DND-41 (cell line): ENCODE measurements at regions not wholly inside any gene's neighbourhood (a gene's known extent, or its start where the extent isn't known, plus 50 kb on each side); places are given as distances from the start of the nearest gene placed in this dataset.

ENCODE experiments used
- ATAC-seq: fragments of 200-7000 bp; cut with Tn5 transposase; 3 replicates; pipeline ENCODE4 v1.9.1; 2021; ENCODE audit warnings: low read depth; ENCODE audit not compliant: insufficient read depth
- DNase-seq: peaks from one replicate; pipeline ENCODE4 v3.0.0-alpha.2; 2020
- H2AFZ ChIP-seq: 2 replicates; pipeline ENCODE4 v1.6.0; 2012; ENCODE audit warnings: low read depth, low read length
- H3K27ac ChIP-seq: 2 replicates; pipeline ENCODE4 v1.5.1; 2012; ENCODE audit warnings: low read length, inconsistent platforms
- H3K27me3 ChIP-seq: fragments of 200-600 bp; sonication (generic); 2 replicates; pipeline ENCODE4 v1.6.0; 2012; ENCODE audit warnings: low read length, mild to moderate bottlenecking, inconsistent platforms; ENCODE audit not compliant: insufficient read depth, poor library complexity
- H3K36me3 ChIP-seq: 2 replicates; pipeline ENCODE4 v1.5.1; 2012; ENCODE audit warnings: low read length, inconsistent platforms; ENCODE audit not compliant: insufficient read depth
- H3K4me1 ChIP-seq: 2 replicates; pipeline ENCODE4 v1.5.1; 2012; ENCODE audit warnings: mild to moderate bottlenecking, low read length; ENCODE audit not compliant: insufficient read depth
- H3K4me2 ChIP-seq: 2 replicates; pipeline ENCODE4 v1.6.0; 2012; ENCODE audit warnings: mild to moderate bottlenecking, moderate library complexity, low read length, inconsistent platforms; ENCODE audit not compliant: insufficient read depth
- H3K4me3 ChIP-seq, 2 experiments: fragments of 200-600 bp in 1 of 2; shearing (Covaris generic) in 1 of 2; 2 replicates each; pipeline ENCODE4 v1.5.1; 2012 to 2016; ENCODE audit warnings: inconsistent platforms in 2 of 2, low read length in 2 of 2, mild to moderate bottlenecking in 2 of 2, low read depth in 1 of 2, moderate library complexity in 1 of 2
- H3K79me2 ChIP-seq: 2 replicates; pipeline ENCODE4 v1.6.0; 2012; ENCODE audit warnings: low read length, inconsistent platforms; ENCODE audit not compliant: insufficient read depth
- H3K9ac ChIP-seq: 2 replicates; pipeline ENCODE4 v1.6.0; 2012; ENCODE audit warnings: low read depth, mild to moderate bottlenecking, inconsistent platforms, low read length, moderate library complexity
- H3K9me3 ChIP-seq: 2 replicates; pipeline ENCODE4 v1.5.1; 2012; ENCODE audit warnings: low read length, moderate library complexity, mild to moderate bottlenecking, inconsistent platforms; ENCODE audit not compliant: insufficient read depth, severe bottlenecking
- H4K20me1 ChIP-seq: 2 replicates; pipeline ENCODE4 v1.6.0; 2012; ENCODE audit warnings: low read length; ENCODE audit not compliant: insufficient read depth
- EZH2 ChIP-seq: IDR thresholded peaks from 3 replicates; pipeline ENCODE4 v1.6.1; 2012; ENCODE audit warnings: borderline replicate concordance, low read depth, mild to moderate bottlenecking, moderate library complexity, low read length, inconsistent platforms; ENCODE audit not compliant: severe bottlenecking
- TF ChIP-seq, protein P1 (sequence below): IDR thresholded peaks from 2 replicates; pipeline ENCODE4 v1.5.1; 2012; ENCODE audit warnings: borderline replicate concordance, low read length, moderate library complexity, mild to moderate bottlenecking; ENCODE audit not compliant: poor library complexity, severe bottlenecking; ENCODE audit errors: extremely low read depth

DNA sequence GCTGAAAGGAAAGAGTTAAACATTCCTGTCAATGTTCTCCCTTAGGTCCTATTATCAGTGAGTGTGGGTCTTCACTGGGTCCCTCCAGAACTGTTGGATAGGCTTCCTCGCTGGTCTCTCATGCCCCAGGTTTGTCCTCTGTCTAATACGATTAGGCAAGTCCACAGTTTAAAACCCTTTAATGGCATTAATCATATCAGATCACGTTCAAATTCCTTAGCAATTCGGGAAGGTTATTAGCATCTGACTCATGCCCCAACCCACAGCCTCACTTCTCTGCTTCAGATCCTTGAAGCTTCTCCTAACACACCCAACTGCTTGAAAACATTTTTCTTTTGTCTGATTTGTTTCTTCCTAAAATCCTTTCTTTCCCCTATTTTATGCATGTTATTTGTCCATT, 224.3 kb upstream of the ATP10A start:
- Histone ChIP-seq H4K20me1 (no peaks in the 10 kb centered on the region), H3K27ac (no peak overlapping the region), H3K79me2 (no peaks in the 10 kb centered on the region), H3K4me2 (no peak overlapping the region), H3K36me3 (no peaks in the 10 kb centered on the region), H3K27me3 (no peaks in the 10 kb centered on the region), H3K4me3 (no peak overlapping the region), H3K9me3 (no peaks in the 10 kb centered on the region), H2AFZ (no peak overlapping the region), H3K9ac (no peak overlapping the region), H3K4me1 (peaks cover 13% of the 10 kb centered on the region)
- TF ChIP-seq, protein P1, sequence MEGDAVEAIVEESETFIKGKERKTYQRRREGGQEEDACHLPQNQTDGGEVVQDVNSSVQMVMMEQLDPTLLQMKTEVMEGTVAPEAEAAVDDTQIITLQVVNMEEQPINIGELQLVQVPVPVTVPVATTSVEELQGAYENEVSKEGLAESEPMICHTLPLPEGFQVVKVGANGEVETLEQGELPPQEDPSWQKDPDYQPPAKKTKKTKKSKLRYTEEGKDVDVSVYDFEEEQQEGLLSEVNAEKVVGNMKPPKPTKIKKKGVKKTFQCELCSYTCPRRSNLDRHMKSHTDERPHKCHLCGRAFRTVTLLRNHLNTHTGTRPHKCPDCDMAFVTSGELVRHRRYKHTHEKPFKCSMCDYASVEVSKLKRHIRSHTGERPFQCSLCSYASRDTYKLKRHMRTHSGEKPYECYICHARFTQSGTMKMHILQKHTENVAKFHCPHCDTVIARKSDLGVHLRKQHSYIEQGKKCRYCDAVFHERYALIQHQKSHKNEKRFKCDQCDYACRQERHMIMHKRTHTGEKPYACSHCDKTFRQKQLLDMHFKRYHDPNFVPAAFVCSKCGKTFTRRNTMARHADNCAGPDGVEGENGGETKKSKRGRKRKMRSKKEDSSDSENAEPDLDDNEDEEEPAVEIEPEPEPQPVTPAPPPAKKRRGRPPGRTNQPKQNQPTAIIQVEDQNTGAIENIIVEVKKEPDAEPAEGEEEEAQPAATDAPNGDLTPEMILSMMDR, result no peak
- TF ChIP-seq EZH2, result no peak
- no peak for ATAC-seq
- DNase-seq, result no peak

DNA sequence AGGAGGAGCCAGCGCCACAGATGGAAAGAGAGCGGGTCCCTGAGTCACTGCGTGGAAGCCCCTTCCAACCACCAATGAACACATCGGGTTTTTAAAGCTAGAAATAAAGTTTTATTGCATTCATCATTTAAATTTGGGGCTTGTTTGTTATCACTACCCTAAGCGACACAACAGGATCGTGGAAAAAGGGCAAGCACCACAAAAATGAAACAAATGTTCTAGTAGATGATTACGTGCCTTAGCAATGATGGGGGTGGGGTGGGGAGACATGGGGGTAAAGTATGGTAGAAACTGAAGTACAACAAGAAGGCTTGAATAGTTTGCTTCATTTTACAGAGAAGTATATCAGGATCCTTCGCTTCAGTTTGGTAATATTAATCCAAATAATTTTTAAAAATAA, 221.6 kb upstream of the ATP10A start:
- Histone ChIP-seq H3K4me3 (no peak overlapping the region), H4K20me1 (no peaks in the 10 kb centered on the region), H3K36me3 (no peaks in the 10 kb centered on the region), H3K4me1 (peaks cover 23% of the 10 kb centered on the region), H3K27me3 (no peaks in the 10 kb centered on the region), H3K27ac (no peak overlapping the region), H3K9ac (no peak overlapping the region), H3K79me2 (no peaks in the 10 kb centered on the region), H3K4me2 (no peak overlapping the region), H3K9me3 (no peaks in the 10 kb centered on the region), H2AFZ (no peak overlapping the region)
- no peak for DNase-seq
- TF ChIP-seq EZH2, result no peak
- TF ChIP-seq, protein P1, result no peak
- no peak for ATAC-seq

DNA sequence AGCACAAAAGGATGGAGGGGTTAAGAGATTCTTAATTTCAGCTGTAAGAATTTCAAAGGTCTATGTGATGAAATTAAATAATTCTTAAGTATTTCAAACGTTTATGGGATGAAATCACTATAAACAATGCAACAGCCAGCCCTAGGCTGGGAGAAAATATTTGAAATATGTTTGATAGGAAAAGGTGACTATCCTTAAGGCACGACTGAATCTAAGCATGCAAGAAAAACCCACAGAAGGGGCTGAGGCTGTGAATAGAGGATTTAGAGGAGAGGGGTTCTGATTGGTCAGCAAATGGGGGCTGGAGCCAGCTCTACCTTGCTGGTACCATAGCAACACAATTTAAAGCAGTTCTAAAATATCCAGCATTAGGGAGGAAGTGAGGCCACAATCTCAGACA, 220.8 kb upstream of the ATP10A start:
- Histone ChIP-seq H3K4me1 (peaks cover 23% of the 10 kb centered on the region), H4K20me1 (no peaks in the 10 kb centered on the region), H3K36me3 (no peaks in the 10 kb centered on the region), H2AFZ (peak overlapping the region; percentile 65), H3K4me3 (no peak overlapping the region), H3K27me3 (no peaks in the 10 kb centered on the region), H3K27ac (no peak overlapping the region), H3K9ac (no peak overlapping the region), H3K4me2 (no peak overlapping the region), H3K9me3 (no peaks in the 10 kb centered on the region), H3K79me2 (no peaks in the 10 kb centered on the region)
- TF ChIP-seq EZH2, result no peak
- TF ChIP-seq, protein P1, result no peak
- ATAC-seq (no peak), DNase-seq (no peak)

DNA sequence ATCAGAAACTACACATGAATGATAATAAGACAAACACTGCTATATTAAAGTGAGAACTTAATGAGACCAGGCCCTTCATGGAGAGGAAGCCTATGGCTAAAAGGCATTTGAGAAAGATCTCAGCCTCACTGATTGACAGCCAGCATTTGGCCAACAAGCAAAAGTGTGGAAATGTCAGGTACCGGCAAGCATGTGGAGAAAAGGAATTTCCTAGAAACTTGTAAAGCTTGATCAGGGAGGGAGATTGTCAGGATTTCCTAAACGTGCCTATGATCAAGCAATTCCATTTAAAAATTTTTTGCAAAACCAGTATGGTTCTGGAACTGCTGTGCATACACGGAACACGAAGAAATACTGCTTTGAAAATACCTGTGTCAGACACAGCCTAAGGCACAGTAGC, 220.3 kb upstream of the ATP10A start:
- H3K4me3 ChIP-seq, result no peak overlapping the region
- H4K20me1 ChIP-seq, result no peaks in the 10 kb centered on the region
- H3K9ac ChIP-seq, result no peak overlapping the region
- no peaks in the 10 kb centered on the region for H3K27me3 ChIP-seq
- peaks cover 23% of the 10 kb centered on the region for H3K4me1 ChIP-seq
- no peak overlapping the region for H3K27ac ChIP-seq
- TF ChIP-seq, protein P1, result no peak
- no peak for TF ChIP-seq EZH2
- no peak overlapping the region for H3K4me2 ChIP-seq
- H2AFZ ChIP-seq, result peak overlapping the region; percentile 65
- no peak for ATAC-seq
- H3K36me3 ChIP-seq, result no peaks in the 10 kb centered on the region
- DNase-seq, result no peak
- no peaks in the 10 kb centered on the region for H3K9me3 ChIP-seq
- H3K79me2 ChIP-seq, result no peaks in the 10 kb centered on the region
